ENCODE measurements at regions not wholly inside any gene's neighbourhood (a gene's known extent, or its start where the extent isn't known, plus 50 kb on each side); places are given as distances from the start of the nearest gene placed in this dataset.

- H3K36me3 ChIP-seq (ENCODE audit: insufficient read depth, low read length): no peaks in the 10 kb centered on the region
- no peak overlapping the region for H3K4me3 ChIP-seq (ENCODE audit: low read length)
- no peaks in the 10 kb centered on the region for H3K9me3 ChIP-seq (ENCODE audit: control insufficient read depth in 1 of 2, insufficient read depth in 1 of 2, low read length in 2 of 2)
- intact Hi-C loops (cut with DNase I, micrococcal nuclease): no loop called here
- no peaks in the 10 kb centered on the region for H3K27me3 Mint-ChIP-seq
- H3K9me3 Mint-ChIP-seq: peaks cover 2% of the 10 kb centered on the region
- H3K4me1 Mint-ChIP-seq (ENCODE audit: low read depth): no peaks in the 10 kb centered on the region
- TF ChIP-seq CTCF (IDR thresholded peaks at IDR 0.05): no peak
- no peak overlapping the region for H3K27ac Mint-ChIP-seq
- no peak overlapping the region for H3K4me3 Mint-ChIP-seq
- POLR2A ChIA-PET: no interaction called here
- ATAC-seq (ENCODE audit: poor library complexity): no peak
- H3K36me3 Mint-ChIP-seq (ENCODE audit: low read depth): no peaks in the 10 kb centered on the region
- H3K4me1 ChIP-seq (ENCODE audit: insufficient read depth, low read length): no peaks in the 10 kb centered on the region
- CTCF ChIA-PET: no interaction called here
- DNase-seq: no peak
- no peak overlapping the region for H3K27ac ChIP-seq (ENCODE audit: low read depth in 1 of 2, low read length in 2 of 2)
- H3K27me3 ChIP-seq (ENCODE audit: control insufficient read depth in 1 of 2, insufficient read depth in 2 of 2, low read length in 2 of 2): no peaks in the 10 kb centered on the region
These were observed 249.6 kb upstream of the COL8A1 start for GRCh38 chr3:99388780-99389179.

- H3K36me3 ChIP-seq (ENCODE audit: insufficient read depth, low read length): no peaks in the 10 kb centered on the region
- Mint-ChIP-seq H3K4me1 (ENCODE audit: low read depth) (no peaks in the 10 kb centered on the region), H3K9me3 (peaks cover 2% of the 10 kb centered on the region), H3K36me3 (ENCODE audit: low read depth) (no peaks in the 10 kb centered on the region), H3K27ac (no peak overlapping the region), H3K27me3 (no peaks in the 10 kb centered on the region), H3K4me3 (no peak overlapping the region)
- no peaks in the 10 kb centered on the region for H3K9me3 ChIP-seq (ENCODE audit: control insufficient read depth in 1 of 2, insufficient read depth in 1 of 2, low read length in 2 of 2)
- no peak for DNase-seq
- H3K4me1 ChIP-seq (ENCODE audit: insufficient read depth, low read length): no peaks in the 10 kb centered on the region
- H3K4me3 ChIP-seq (ENCODE audit: low read length): no peak overlapping the region
- no peaks in the 10 kb centered on the region for H3K27me3 ChIP-seq (ENCODE audit: control insufficient read depth in 1 of 2, insufficient read depth in 2 of 2, low read length in 2 of 2)
- ATAC-seq (ENCODE audit: poor library complexity): no peak
- intact Hi-C loops (cut with DNase I, micrococcal nuclease): no loop called here
- CTCF ChIA-PET: no interaction called here
- POLR2A ChIA-PET: no interaction called here
- H3K27ac ChIP-seq (ENCODE audit: low read depth in 1 of 2, low read length in 2 of 2): no peak overlapping the region
- TF ChIP-seq CTCF (IDR thresholded peaks at IDR 0.05): no peak
These were observed 253.8 kb upstream of the COL8A1 start for GRCh38 chr3:99384596-99384995.

GRCh38 chr3:99376926-99377325, 261.5 kb upstream of the COL8A1 start:
- no peak for TF ChIP-seq CTCF (IDR thresholded peaks at IDR 0.05)
- Mint-ChIP-seq H3K36me3 (ENCODE audit: low read depth) (no peaks in the 10 kb centered on the region), H3K4me1 (ENCODE audit: low read depth) (no peaks in the 10 kb centered on the region), H3K27ac (no peak overlapping the region), H3K4me3 (no peak overlapping the region), H3K9me3 (peaks cover 2% of the 10 kb centered on the region), H3K27me3 (no peaks in the 10 kb centered on the region)
- no peak overlapping the region for H3K4me3 ChIP-seq (ENCODE audit: low read length)
- H3K4me1 ChIP-seq (ENCODE audit: insufficient read depth, low read length): no peaks in the 10 kb centered on the region
- intact Hi-C loops (cut with DNase I, micrococcal nuclease): no loop called here
- CTCF ChIA-PET: no interaction called here
- no peaks in the 10 kb centered on the region for H3K36me3 ChIP-seq (ENCODE audit: insufficient read depth, low read length)
- H3K27ac ChIP-seq (ENCODE audit: low read depth in 1 of 2, low read length in 2 of 2): no peak overlapping the region
- DNase-seq (no peak), ATAC-seq (ENCODE audit: poor library complexity) (no peak)
- H3K9me3 ChIP-seq (ENCODE audit: control insufficient read depth in 1 of 2, insufficient read depth in 1 of 2, low read length in 2 of 2): peaks cover 0 to 10% of the 10 kb centered on the region in 2 experiments
- no peaks in the 10 kb centered on the region for H3K27me3 ChIP-seq (ENCODE audit: control insufficient read depth in 1 of 2, insufficient read depth in 2 of 2, low read length in 2 of 2)
- POLR2A ChIA-PET: no interaction called here

Data from CD4-positive, alpha-beta T cell (primary cell).